HCT116 (cell line): ENCODE measurements at regions not wholly inside any gene's neighbourhood (a gene's known extent, or its start where the extent isn't known, plus 50 kb on each side); places are given as distances from the start of the nearest gene placed in this dataset.

Experiments
- ATAC-seq: fragments of 200-7000 bp; cut with Tn5 transposase; 2 replicates; pipeline ENCODE4 v1.9.1; 2020; ENCODE audit warnings: mild to moderate bottlenecking, moderate library complexity
- BruUV-seq: library from RNA; stranded (reverse); fragments of 400-500 nt; replicated peaks from 2 replicates; lab custom pipeline; 2021; lab: Mats Ljungman, UMichigan
- CTCF ChIA-PET: fragments of 300-600 bp; sonication (Branson Sonifier 250); formaldehyde crosslinking; loops from one replicate; lab custom pipeline; 2021; ENCODE audit warnings: antibody characterized with exemption; lab: Charles Lee
- POLR2A ChIA-PET: fragments of 300-600, 350-600 bp; sonication (Branson Sonifier 250); formaldehyde crosslinking; loops from one replicate; lab custom pipeline; 2021; ENCODE audit warnings: antibody characterized with exemption; lab: Charles Lee
- RAD21 ChIA-PET, 2 experiments: fragments of 300-600 bp; sonication (Branson Sonifier 250); formaldehyde crosslinking; loops; one replicate each; lab custom pipeline; 2023; ENCODE audit warnings: low total read pairs in 2 of 2; ENCODE audit not compliant: uncharacterized antibody in 2 of 2, unreplicated experiment in 2 of 2, low non-redundant PET in 1 of 2; lab: Charles Lee
- DNase-seq: peaks from one replicate; pipeline ENCODE4 v3.0.0-alpha.2; 2010; ENCODE audit warnings: low read depth, low spot score
- H2AFZ ChIP-seq: fragments of 200-600 bp; shearing (Covaris generic), sonication (generic); 2 replicates; pipeline ENCODE4 v1.6.1; 2017; ENCODE audit warnings: low read depth, mixed run types, mixed read lengths, antibody characterized with exemption, low read length; ENCODE audit not compliant: poor library complexity, severe bottlenecking
- H3K27ac ChIP-seq: 2 replicates; pipeline ENCODE4 v1.5.1; 2012; ENCODE audit warnings: low read depth, low read length
- H3K27me3 ChIP-seq: fragments of 200-600 bp; sonication (generic); 2 replicates; pipeline ENCODE4 v1.6.1; 2016; ENCODE audit warnings: mixed run types, low read length, mixed read lengths; ENCODE audit not compliant: insufficient read depth
- H3K36me3 ChIP-seq, 2 experiments: fragments of 200-500 bp in 1 of 2; fragments of 200-600 bp in 1 of 2; sonication (Bioruptor generic) in 1 of 2; sonication (generic) in 1 of 2; 2 replicates each; pipeline versions ENCODE4 v1.5.1 to v1.6.1; 2014 to 2016; ENCODE audit warnings: low read length in 2 of 2, inconsistent platforms in 1 of 2, mixed read lengths in 1 of 2, mixed run types in 1 of 2; ENCODE audit not compliant: insufficient read depth in 2 of 2, control insufficient read depth in 1 of 2
- H3K4me1 ChIP-seq, 2 experiments: fragments of 200-600 bp in 1 of 2; sonication (generic) in 1 of 2; 2 replicates each; pipeline versions ENCODE4 v1.5.1 to v1.6.1; 2012 to 2017; ENCODE audit warnings: low read length in 2 of 2, inconsistent platforms in 1 of 2, mild to moderate bottlenecking in 1 of 2, mixed read lengths in 1 of 2, mixed run types in 1 of 2, moderate library complexity in 1 of 2; ENCODE audit not compliant: insufficient read depth in 2 of 2, control insufficient read depth in 1 of 2
- H3K4me2 ChIP-seq: fragments of 200-600 bp; sonication (generic); 2 replicates; pipeline ENCODE4 v1.6.1; 2017; ENCODE audit warnings: mixed run types, low read length, mixed read lengths
- H3K4me3 ChIP-seq, 2 experiments: fragments of 200-600 bp in 1 of 2; sonication (generic) in 1 of 2; replicated peaks in 1 of 2; 2 replicates each; pipeline ENCODE4 v1.5.1; 2011 to 2016; ENCODE audit warnings: low read length in 2 of 2, control low read depth in 1 of 2, low read depth in 1 of 2, mild to moderate bottlenecking in 1 of 2, mixed read lengths in 1 of 2, mixed run types in 1 of 2
- H3K79me2 ChIP-seq: fragments of 200-600 bp; sonication (generic); 2 replicates; pipeline ENCODE4 v1.6.1; 2017; ENCODE audit warnings: mild to moderate bottlenecking, mixed run types, low read length, moderate library complexity, mixed read lengths; ENCODE audit not compliant: insufficient read depth
- H3K9ac ChIP-seq: fragments of 200-600 bp; sonication (generic); 2 replicates; pipeline ENCODE4 v1.6.1; 2016; ENCODE audit warnings: low read length, mixed read lengths
- H3K9me2 ChIP-seq: fragments of 200-600 bp; sonication (generic), shearing (Covaris generic); 2 replicates; pipeline ENCODE4 v1.6.1; 2017; ENCODE audit warnings: mixed run types, mild to moderate bottlenecking, moderate library complexity; ENCODE audit not compliant: insufficient read depth
- H3K9me3 ChIP-seq, 2 experiments: fragments of 200-500 bp in 1 of 2; fragments of 200-600 bp in 1 of 2; sonication (Bioruptor generic) in 1 of 2; sonication (generic) in 1 of 2; 2 replicates each; pipeline ENCODE4 v1.6.1; 2014 to 2017; ENCODE audit warnings: low read length in 2 of 2, mixed read lengths in 2 of 2, inconsistent platforms in 1 of 2, low read depth in 1 of 2, mild to moderate bottlenecking in 1 of 2, mixed run types in 1 of 2, moderate library complexity in 1 of 2; ENCODE audit not compliant: control insufficient read depth in 1 of 2, insufficient read depth in 1 of 2
- H4K20me1 ChIP-seq: fragments of 200-600 bp; sonication (generic), shearing (Covaris generic); 2 replicates; pipeline ENCODE4 v1.6.1; 2017; ENCODE audit warnings: mixed run types, mild to moderate bottlenecking, moderate library complexity; ENCODE audit not compliant: insufficient read depth
- CBX3 ChIP-seq: IDR thresholded peaks from 2 replicates; pipeline ENCODE4 v1.6.1; 2012; ENCODE audit warnings: low read depth
- EZH2 ChIP-seq: fragments of 200-600 bp; sonication (generic); IDR thresholded peaks from 2 replicates; pipeline ENCODE4 v1.6.1; 2017; ENCODE audit warnings: antibody characterized with exemption, mixed run types
- FOSL1 ChIP-seq: IDR thresholded peaks from 2 replicates; pipeline ENCODE4 v1.6.1; 2012; ENCODE audit warnings: low read depth
- JUND ChIP-seq: IDR thresholded peaks from 2 replicates; pipeline ENCODE4 v1.6.1; 2012
- POLR2A ChIP-seq: IDR thresholded peaks from 2 replicates; pipeline ENCODE4 v1.7.0; 2011; ENCODE audit warnings: borderline replicate concordance; ENCODE audit not compliant: insufficient read depth, insufficient read length; ENCODE audit errors: extremely low read depth
- RAD21 ChIP-seq: IDR thresholded peaks from 2 replicates; pipeline ENCODE4 v1.6.1; 2012; ENCODE audit warnings: low read depth, mild to moderate bottlenecking
- SIN3A ChIP-seq: IDR thresholded peaks from 2 replicates; pipeline ENCODE4 v1.6.1; 2012; ENCODE audit warnings: low read depth
- SP1 ChIP-seq: IDR thresholded peaks from 2 replicates; pipeline ENCODE4 v1.6.1; 2012; ENCODE audit warnings: low read depth
- SRF ChIP-seq: IDR thresholded peaks from 2 replicates; pipeline ENCODE4 v1.6.1; 2012; ENCODE audit warnings: low read depth
- TCF7L2 ChIP-seq: IDR thresholded peaks from 2 replicates; pipeline ENCODE4 v1.7.0; 2011; ENCODE audit warnings: borderline replicate concordance, inconsistent platforms; ENCODE audit not compliant: insufficient read depth, insufficient read length; ENCODE audit errors: extremely low read depth
- YY1 ChIP-seq: IDR thresholded peaks from 2 replicates; pipeline ENCODE4 v1.6.1; 2011; ENCODE audit warnings: low read length, low read depth, moderate library complexity, mild to moderate bottlenecking; ENCODE audit not compliant: insufficient replicate concordance; ENCODE audit errors: extremely low read depth
- ZFX ChIP-seq: fragments of 450-650 bp; IDR thresholded peaks from 2 replicates; pipeline ENCODE4 v1.6.1; 2017
- ZNF274 ChIP-seq: fragments of 200-500 bp; sonication (Bioruptor generic); IDR thresholded peaks from 2 replicates; pipeline ENCODE4 v1.6.1; 2014; ENCODE audit warnings: mild to moderate bottlenecking, low read depth, low read length, inconsistent platforms
- intact Hi-C: fragments of 100-400 bp; cut with micrococcal nuclease; formaldehyde crosslinking; loops from 2 replicates; pipeline ENCODE4 v1.10.0; 2022
- TF ChIP-seq, protein P1 (sequence below): IDR thresholded peaks from 2 replicates; pipeline ENCODE4 v1.6.1; 2011; ENCODE audit warnings: mild to moderate bottlenecking, low read length, moderate library complexity; ENCODE audit not compliant: insufficient replicate concordance; ENCODE audit errors: extremely low read depth
- TF ChIP-seq, protein P2 (sequence below): IDR thresholded peaks from 2 replicates; pipeline ENCODE4 v1.6.1; 2012
- TF ChIP-seq, protein P3 (sequence below), 3 experiments: fragments of 200-600 bp in 1 of 3; sonication (generic) in 1 of 3; IDR thresholded peaks in 2 of 3; conservative IDR thresholded peaks in 1 of 3; 2 replicates each; pipeline ENCODE4 v1.5.1; 2012 to 2017; ENCODE audit warnings: low read depth in 2 of 3, low read length in 2 of 3, antibody characterized with exemption in 1 of 3, borderline replicate concordance in 1 of 3, control low read depth in 1 of 3, mild to moderate bottlenecking in 1 of 3, mixed read lengths in 1 of 3, mixed run types in 1 of 3, moderate library complexity in 1 of 3; ENCODE audit not compliant: insufficient read depth in 1 of 3

DNA sequence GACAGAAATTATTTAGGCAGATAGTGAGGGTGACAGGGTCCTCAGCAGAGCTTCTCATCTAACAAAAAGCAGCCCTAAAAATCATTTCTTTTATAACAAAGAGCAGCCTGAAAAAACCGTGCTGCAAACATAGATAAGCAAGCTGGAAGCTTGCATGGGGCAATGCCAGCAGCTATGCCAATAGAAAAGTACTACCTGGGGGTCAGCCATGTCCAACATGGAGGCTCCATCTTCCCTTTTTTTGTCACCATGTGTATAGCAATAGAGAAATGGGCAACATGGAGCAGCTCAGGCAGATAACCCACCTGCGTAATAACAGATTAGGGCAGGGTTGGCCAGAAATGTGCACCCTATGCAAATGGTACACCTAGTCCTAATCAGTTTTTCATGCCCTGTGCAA lies 57.4 kb upstream of the IGLL5 start (continued):
- TF ChIP-seq, protein P1, sequence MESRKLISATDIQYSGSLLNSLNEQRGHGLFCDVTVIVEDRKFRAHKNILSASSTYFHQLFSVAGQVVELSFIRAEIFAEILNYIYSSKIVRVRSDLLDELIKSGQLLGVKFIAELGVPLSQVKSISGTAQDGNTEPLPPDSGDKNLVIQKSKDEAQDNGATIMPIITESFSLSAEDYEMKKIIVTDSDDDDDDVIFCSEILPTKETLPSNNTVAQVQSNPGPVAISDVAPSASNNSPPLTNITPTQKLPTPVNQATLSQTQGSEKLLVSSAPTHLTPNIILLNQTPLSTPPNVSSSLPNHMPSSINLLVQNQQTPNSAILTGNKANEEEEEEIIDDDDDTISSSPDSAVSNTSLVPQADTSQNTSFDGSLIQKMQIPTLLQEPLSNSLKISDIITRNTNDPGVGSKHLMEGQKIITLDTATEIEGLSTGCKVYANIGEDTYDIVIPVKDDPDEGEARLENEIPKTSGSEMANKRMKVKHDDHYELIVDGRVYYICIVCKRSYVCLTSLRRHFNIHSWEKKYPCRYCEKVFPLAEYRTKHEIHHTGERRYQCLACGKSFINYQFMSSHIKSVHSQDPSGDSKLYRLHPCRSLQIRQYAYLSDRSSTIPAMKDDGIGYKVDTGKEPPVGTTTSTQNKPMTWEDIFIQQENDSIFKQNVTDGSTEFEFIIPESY = no peak
- no peak for TF ChIP-seq ZNF274
- TF ChIP-seq RAD21 = no peak
- TF ChIP-seq YY1 = no peak
- no peak for TF ChIP-seq FOSL1
- no peak for TF ChIP-seq CBX3
- TF ChIP-seq SRF = no peak
- TF ChIP-seq SIN3A = no peak

DNA sequence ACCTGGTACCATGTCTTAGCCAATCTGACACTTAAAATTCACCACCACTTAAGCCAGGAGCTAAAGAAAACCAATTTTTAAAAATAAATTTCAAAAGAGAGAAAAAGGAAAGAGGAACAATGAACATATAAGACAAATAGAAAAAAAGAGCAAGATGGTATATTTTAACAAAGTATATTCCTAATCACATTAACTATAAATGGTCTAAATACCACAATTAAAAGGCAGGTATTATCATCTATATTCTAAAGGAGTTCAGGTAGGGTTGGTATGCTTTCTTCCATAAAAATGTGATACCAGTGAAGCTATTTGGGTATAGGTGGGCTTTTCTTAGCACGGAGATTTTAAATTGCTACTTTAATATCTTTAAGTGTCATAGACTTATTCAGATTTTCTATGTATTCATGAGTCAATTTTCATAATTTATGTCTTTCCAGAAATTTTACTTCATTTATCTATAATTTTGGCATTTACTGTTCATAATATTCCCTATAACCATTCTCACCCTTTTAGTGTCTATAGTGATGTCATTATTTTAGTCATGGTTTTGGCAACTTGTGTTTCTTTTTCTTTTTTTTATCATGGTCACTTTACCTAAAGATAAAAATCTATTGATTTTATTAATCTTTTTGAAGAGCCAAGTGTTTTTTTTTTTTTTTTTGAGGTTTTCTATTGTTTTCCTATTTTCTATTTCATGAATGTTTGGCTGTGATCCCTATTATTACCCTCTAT lies 56.5 kb upstream of the IGLL5 start:
- H3K4me2 ChIP-seq = no peak overlapping the region
- H3K27me3 ChIP-seq = peaks cover 10% of the 10 kb centered on the region; the same call in 1 of the 2 replicates
- H3K4me1 ChIP-seq = no peaks in the 10 kb centered on the region
- no peaks in the 10 kb centered on the region for H3K79me2 ChIP-seq
- BruUV-seq = no TSS peak
- H3K36me3 ChIP-seq = no peaks in the 10 kb centered on the region
- ChIA-PET RAD21 (no interaction called here), POLR2A (no interaction called here), CTCF (interaction anchor here (1.6 kb wide), 1 partner anchor 43 kb away, joined by 4 read pairs; no protein-coding TSS in a partner anchor)
- DNase-seq = no peak
- H3K9me3 ChIP-seq = 0 out of 4 replicates have a peak, but pooled peaks cover 0 to 5% of the 10 kb centered on the region in 2 experiments
- ATAC-seq = no peak
- intact Hi-C loops = no loop called here
- no peaks in the 10 kb centered on the region for H3K9me2 ChIP-seq
- no peaks in the 10 kb centered on the region for H4K20me1 ChIP-seq
- no peak overlapping the region for H3K9ac ChIP-seq
- H2AFZ ChIP-seq = no peak overlapping the region
- H3K4me3 ChIP-seq = no peak overlapping the region
- H3K27ac ChIP-seq = no peak overlapping the region
- TF ChIP-seq EZH2 = no peak
- TF ChIP-seq SRF = no peak
- TF ChIP-seq, protein P2, sequence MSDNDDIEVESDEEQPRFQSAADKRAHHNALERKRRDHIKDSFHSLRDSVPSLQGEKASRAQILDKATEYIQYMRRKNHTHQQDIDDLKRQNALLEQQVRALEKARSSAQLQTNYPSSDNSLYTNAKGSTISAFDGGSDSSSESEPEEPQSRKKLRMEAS = no peak
- no peak for TF ChIP-seq SIN3A
- no peak for TF ChIP-seq POLR2A
- TF ChIP-seq, protein P1 = no peak
- TF ChIP-seq FOSL1 = no peak
- no peak for TF ChIP-seq ZFX
- TF ChIP-seq JUND = no peak
- TF ChIP-seq, protein P3, sequence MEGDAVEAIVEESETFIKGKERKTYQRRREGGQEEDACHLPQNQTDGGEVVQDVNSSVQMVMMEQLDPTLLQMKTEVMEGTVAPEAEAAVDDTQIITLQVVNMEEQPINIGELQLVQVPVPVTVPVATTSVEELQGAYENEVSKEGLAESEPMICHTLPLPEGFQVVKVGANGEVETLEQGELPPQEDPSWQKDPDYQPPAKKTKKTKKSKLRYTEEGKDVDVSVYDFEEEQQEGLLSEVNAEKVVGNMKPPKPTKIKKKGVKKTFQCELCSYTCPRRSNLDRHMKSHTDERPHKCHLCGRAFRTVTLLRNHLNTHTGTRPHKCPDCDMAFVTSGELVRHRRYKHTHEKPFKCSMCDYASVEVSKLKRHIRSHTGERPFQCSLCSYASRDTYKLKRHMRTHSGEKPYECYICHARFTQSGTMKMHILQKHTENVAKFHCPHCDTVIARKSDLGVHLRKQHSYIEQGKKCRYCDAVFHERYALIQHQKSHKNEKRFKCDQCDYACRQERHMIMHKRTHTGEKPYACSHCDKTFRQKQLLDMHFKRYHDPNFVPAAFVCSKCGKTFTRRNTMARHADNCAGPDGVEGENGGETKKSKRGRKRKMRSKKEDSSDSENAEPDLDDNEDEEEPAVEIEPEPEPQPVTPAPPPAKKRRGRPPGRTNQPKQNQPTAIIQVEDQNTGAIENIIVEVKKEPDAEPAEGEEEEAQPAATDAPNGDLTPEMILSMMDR (IDR thresholded peaks at IDR 0.05 in 2 of 3, conservative IDR thresholded peaks at IDR 0.05 in 1 of 3; ENCODE audit: borderline replicate concordance in 1 of 3, insufficient read depth in 1 of 3, low read depth in 2 of 3, low read length in 2 of 3) = no peak
- no peak for TF ChIP-seq TCF7L2
- TF ChIP-seq CBX3 = no peak
- TF ChIP-seq SP1 = no peak
